Tibial artery (tissue), 4 donors: ENCODE measurements at regions not wholly inside any gene's neighbourhood (a gene's known extent, or its start where the extent isn't known, plus 50 kb on each side); places are given as distances from the start of the nearest gene placed in this dataset.
"Not testable (repeated sequence)": the region's sequence is repeated elsewhere in the genome, so short reads cannot be mapped to it uniquely, and the experiment has no call there.

ENCODE experiments used
- DNase-seq, 2 donors: peaks; one replicate each; pipeline ENCODE4 v3.0.0-alpha.2; 2019
- H3K27ac ChIP-seq, 2 donors: fragments of 200-600 bp; sonication (generic) in 1 of 2; 1 replicate in 1 of 2; 2 replicates in 1 of 2; pipeline ENCODE4 v1.5.1; 2018 to 2019; ENCODE audit warnings: mild to moderate bottlenecking in 1 of 2
- H3K27me3 ChIP-seq, 2 donors: fragments of 200-600 bp; sonication (generic) in 1 of 2; one replicate each; pipeline versions ENCODE4 v1.5.1 to v1.6.0; 2016 to 2019
- H3K36me3 ChIP-seq, 3 donors: fragments of 200-600 bp; sonication (generic) in 2 of 3; one replicate each; pipeline ENCODE4 v1.5.1; 2016 to 2019; ENCODE audit warnings: mild to moderate bottlenecking in 2 of 3
- H3K4me1 ChIP-seq, 4 donors: fragments of 200-600 bp; sonication (generic) in 2 of 4; 1 replicate in 3 of 4; 2 replicates in 1 of 4; pipeline ENCODE4 v1.5.1; 2016 to 2019
- H3K4me3 ChIP-seq, 2 donors: fragments of 200-600 bp; sonication (generic) in 1 of 2; 1 replicate in 1 of 2; 2 replicates in 1 of 2; pipeline ENCODE4 v1.5.1; 2018 to 2019; ENCODE audit warnings: mild to moderate bottlenecking in 2 of 2
- H3K9me3 ChIP-seq, 3 donors: fragments of 200-600 bp; sonication (generic) in 1 of 3; one replicate each; pipeline ENCODE4 v1.5.1; 2016 to 2019
- CTCF ChIP-seq, 2 experiments: fragments of 200-600 bp in 1 of 2; fragments of 450-650 bp in 1 of 2; IDR thresholded peaks; one replicate each; pipeline ENCODE4 v1.5.1; 2017 to 2019; ENCODE audit warnings: antibody characterized with exemption in 2 of 2, mild to moderate bottlenecking in 1 of 2, moderate library complexity in 1 of 2
- intact Hi-C: fragments of 100-400 bp; cut with DNase I; formaldehyde crosslinking; loops from one replicate; pipeline ENCODE4 v1.15.0; 2023; ENCODE audit warnings: low total_unique reads

GRCh38 chr6:103820148-103820547, 1039.6 kb downstream of the HACE1 start:
- no peak for TF ChIP-seq CTCF (IDR thresholded peaks at IDR 0.05)
- intact Hi-C loops: no loop called here
- no peaks in the 10 kb centered on the region for H3K4me1 ChIP-seq
- no peaks in the 10 kb centered on the region for H3K36me3 ChIP-seq
- no peak for DNase-seq
- no peak overlapping the region for H3K27ac ChIP-seq
- H3K9me3 ChIP-seq: peaks cover 0 to 5% (median 0%) of the 10 kb centered on the region in 3 donors
- no peaks in the 10 kb centered on the region for H3K27me3 ChIP-seq
- H3K4me3 ChIP-seq: no peak overlapping the region

GRCh38 chr6:103819509-103819908, 1040.2 kb downstream of the HACE1 start:
- H3K27ac ChIP-seq: no peak overlapping the region
- no peaks in the 10 kb centered on the region for H3K36me3 ChIP-seq
- H3K4me1 ChIP-seq: no peaks in the 10 kb centered on the region
- H3K27me3 ChIP-seq: no peaks in the 10 kb centered on the region
- intact Hi-C loops: no loop called here
- no peak overlapping the region for H3K4me3 ChIP-seq
- H3K9me3 ChIP-seq: peaks cover 0 to 5% (median 0%) of the 10 kb centered on the region in 3 donors
- TF ChIP-seq CTCF (IDR thresholded peaks at IDR 0.05): no peak
- DNase-seq: no peak

- H3K36me3 ChIP-seq: no peaks in the 10 kb centered on the region
- no peak overlapping the region for H3K4me3 ChIP-seq
- H3K27me3 ChIP-seq: no peaks in the 10 kb centered on the region
- no peaks in the 10 kb centered on the region for H3K4me1 ChIP-seq
- H3K9me3 ChIP-seq: no peaks in the 10 kb centered on the region
- intact Hi-C loops: no loop called here
- no peak overlapping the region for H3K27ac ChIP-seq
- TF ChIP-seq CTCF (IDR thresholded peaks at IDR 0.05): no peak
- no peak for DNase-seq
Measured at GRCh38 chr6:103812970-103813369, 1046.7 kb downstream of the HACE1 start.

GRCh38 chr6:103801901-103802479, 1057.7 kb downstream of the HACE1 start:
- H3K36me3 ChIP-seq, H3K27ac ChIP-seq, H3K27me3 ChIP-seq, H3K9me3 ChIP-seq, H3K4me3 ChIP-seq, intact Hi-C loops, H3K4me1 ChIP-seq: not testable (repeated sequence)
- DNase-seq: peak in 1 of 2 donors; percentile 44

- no peak overlapping the region for H3K27ac ChIP-seq
- H3K36me3 ChIP-seq: no peaks in the 10 kb centered on the region
- intact Hi-C loops: no loop called here
- H3K27me3 ChIP-seq: no peaks in the 10 kb centered on the region
- no peaks in the 10 kb centered on the region for H3K4me1 ChIP-seq
- H3K4me3 ChIP-seq: no peak overlapping the region
- no peak for TF ChIP-seq CTCF (IDR thresholded peaks at IDR 0.05)
- no peak for DNase-seq
- no peaks in the 10 kb centered on the region for H3K9me3 ChIP-seq
Measured at GRCh38 chr6:103799971-103800670, 1059.6 kb downstream of the HACE1 start.

GRCh38 chr6:103798166-103798565, 1061.6 kb downstream of the HACE1 start:
- no peak for TF ChIP-seq CTCF (IDR thresholded peaks at IDR 0.05)
- no peaks in the 10 kb centered on the region for H3K36me3 ChIP-seq
- H3K27me3 ChIP-seq: no peaks in the 10 kb centered on the region
- intact Hi-C loops: no loop called here
- H3K27ac ChIP-seq: no peak overlapping the region
- H3K4me3 ChIP-seq: no peak overlapping the region
- no peak for DNase-seq
- H3K9me3 ChIP-seq: no peaks in the 10 kb centered on the region
- H3K4me1 ChIP-seq: no peaks in the 10 kb centered on the region
